A549 (cell line): ENCODE measurements at regions not wholly inside any gene's neighbourhood (a gene's known extent, or its start where the extent isn't known, plus 50 kb on each side); places are given as distances from the start of the nearest gene placed in this dataset.

Experiments
- ATAC-seq, 2 experiments: fragments of 200-7000 bp in 1 of 2; fragments of >200 bp in 1 of 2; cut with Nextera tagmentation in 1 of 2; cut with Tn5 transposase in 1 of 2; 3 replicates each; pipeline versions ENCODE4 v1.8.0 to v1.9.1; 2018 to 2020; ENCODE audit warnings: mild to moderate bottlenecking in 1 of 2, moderate library complexity in 1 of 2
- CTCF ChIA-PET: fragments of 300-600 bp; sonication (Branson Sonifier 250); formaldehyde crosslinking; extraction: SDS; loops from one replicate; lab custom pipeline; 2021; ENCODE audit warnings: antibody characterized with exemption, inconsistent platforms; lab: Yijun Ruan, JAX
- POLR2A ChIA-PET: fragments of 350-600 bp; formaldehyde crosslinking; extraction: SDS; loops from one replicate; lab custom pipeline; 2021; ENCODE audit warnings: antibody characterized with exemption, inconsistent platforms; lab: Yijun Ruan, JAX
- DNase-seq, 2 experiments: peaks; one replicate each; pipeline versions ENCODE4 v3.0.0 to v3.0.0-alpha.2; 2011 to 2016; ENCODE audit warnings: low read depth in 1 of 2, low spot score in 1 of 2
- FAIRE-seq: peaks from 2 replicates; lab custom pipeline; 2011; peaks lifted over from hg19 to GRCh38; lab: Jason Lieb, UNC
- H3K27ac ChIP-seq, 2 experiments: fragments of >200 bp; sonication (Bioruptor Twin); formaldehyde crosslinking; 3 replicates each; pipeline ENCODE4 v1.5.1; 2016 to 2017
- H3K4me1 ChIP-seq: fragments of >200 bp; sonication (Bioruptor Twin); formaldehyde crosslinking; 3 replicates; pipeline ENCODE4 v1.6.1; 2016
- H3K4me2 ChIP-seq: fragments of >200 bp; sonication (Bioruptor Twin); formaldehyde crosslinking; 3 replicates; pipeline ENCODE4 v1.6.1; 2016
- H3K4me3 ChIP-seq: fragments of >200 bp; sonication (Bioruptor Twin); formaldehyde crosslinking; 3 replicates; pipeline ENCODE4 v1.5.1; 2016
- H3K9me3 ChIP-seq: fragments of >200 bp; sonication (Bioruptor Twin); formaldehyde crosslinking; 3 replicates; pipeline ENCODE4 v1.6.1; 2016
- ATOH8 ChIP-seq: fragments of 250-450 bp; sonication (Bioruptor Pico); IDR thresholded peaks from 2 replicates; pipeline ENCODE4 v1.5.0; 2020; ENCODE audit warnings: low read depth, mild to moderate bottlenecking, moderate library complexity
- BCL3 ChIP-seq: fragments of >200 bp; sonication (Bioruptor Twin); formaldehyde crosslinking; IDR thresholded peaks from 3 replicates; pipeline ENCODE4 v1.6.1; 2016
- CBX8 ChIP-seq: fragments of 200-600 bp; sonication (generic); IDR thresholded peaks from 2 replicates; pipeline ENCODE4 v1.6.1; 2016
- CEBPB ChIP-seq, 2 experiments: fragments of >200 bp in 1 of 2; sonication (Bioruptor Twin) in 1 of 2; formaldehyde crosslinking in 1 of 2; IDR thresholded peaks; 2 replicates each; pipeline ENCODE4 v1.6.1; 2012 to 2016
- CHD2 ChIP-seq: fragments of 150-350 bp; IDR thresholded peaks from 2 replicates; pipeline ENCODE4 v1.6.1; 2014; ENCODE audit warnings: low read length; ENCODE audit not compliant: partially characterized antibody
- CTCF ChIP-seq: fragments of >200 bp; sonication (Bioruptor Twin); formaldehyde crosslinking; IDR thresholded peaks from 3 replicates; pipeline ENCODE4 v1.5.1; 2016
- E2F6 ChIP-seq: IDR thresholded peaks from 2 replicates; pipeline ENCODE4 v1.6.1; 2012; ENCODE audit warnings: low read depth, borderline replicate concordance
- ELK1 ChIP-seq: fragments of 150-350 bp; IDR thresholded peaks from 2 replicates; pipeline ENCODE4 v1.6.1; 2014; ENCODE audit warnings: low read depth, mild to moderate bottlenecking, low read length
- EP300 ChIP-seq, 2 experiments: fragments of >200 bp; sonication (Bioruptor Twin); formaldehyde crosslinking; IDR thresholded peaks; 2 replicates in 1 of 2; 3 replicates in 1 of 2; pipeline ENCODE4 v1.6.1; 2016 to 2017
- FOSL2 ChIP-seq, 2 experiments: fragments of 450-650 bp in 1 of 2; fragments of >200 bp in 1 of 2; sonication (Bioruptor Twin) in 1 of 2; formaldehyde crosslinking; IDR thresholded peaks; 2 replicates each; pipeline versions ENCODE4 v1.5.0 to v1.6.1; 2016 to 2020; ENCODE audit warnings: mild to moderate bottlenecking in 1 of 2, moderate library complexity in 1 of 2
- HOXA7 ChIP-seq: fragments of 250-450 bp; sonication (Bioruptor Pico); IDR thresholded peaks from 2 replicates; pipeline ENCODE4 v1.5.0; 2020; ENCODE audit warnings: mild to moderate bottlenecking, moderate library complexity
- JUNB ChIP-seq: fragments of >200 bp; sonication (Bioruptor Twin); formaldehyde crosslinking; IDR thresholded peaks from 2 replicates; pipeline ENCODE4 v1.6.1; 2016
- MYC ChIP-seq: IDR thresholded peaks from 2 replicates; pipeline ENCODE4 v1.6.1; 2012; ENCODE audit warnings: mild to moderate bottlenecking, inconsistent platforms, low read length, improper control_type of control experiment, borderline replicate concordance
- PBX3 ChIP-seq: IDR thresholded peaks from 2 replicates; pipeline ENCODE4 v1.6.1; 2012
- PHF8 ChIP-seq: fragments of 200-600 bp; sonication (generic); IDR thresholded peaks from 2 replicates; pipeline ENCODE4 v1.6.1; 2016; ENCODE audit warnings: low read depth, mild to moderate bottlenecking, antibody characterized with exemption, moderate library complexity, borderline replicate concordance
- POLR2A ChIP-seq: IDR thresholded peaks from 2 replicates; pipeline ENCODE4 v1.6.1; 2012; ENCODE audit warnings: mild to moderate bottlenecking, low read length
- RCOR1 ChIP-seq: fragments of 150-350 bp; IDR thresholded peaks from 2 replicates; pipeline ENCODE4 v1.6.1; 2014; ENCODE audit warnings: antibody characterized with exemption, low read length, low read depth
- REST ChIP-seq: fragments of 200-600 bp; sonication (generic); IDR thresholded peaks from 2 replicates; pipeline ENCODE4 v1.6.1; 2016; ENCODE audit warnings: antibody characterized with exemption, mild to moderate bottlenecking, moderate library complexity
- WGBS: methylation state at CpG from one replicate; pipeline ENCODE4 v1.1.6; 2017; ENCODE audit errors: missing lambda C conversion rate; 5-methylcytosine and 5-hydroxymethylcytosine counted together

GRCh38 chr4:17030543-17030942, 132.1 kb upstream of the LDB2 start:
- H3K4me1 ChIP-seq, result peaks cover 6% of the 10 kb centered on the region; the same call in 1 of the 3 replicates
- H3K4me3 ChIP-seq, result no peak overlapping the region
- ChIA-PET CTCF (no interaction called here), POLR2A (no interaction called here)
- DNase-seq (peak; percentile 0 to 25), ATAC-seq (peak in 1 of 2 experiments; percentile 29; a peak in 1 of 6 replicates), FAIRE-seq (no peak)
- WGBS, result 33% methylated on average over 1 of the region's 1 CpG
- no peaks in the 10 kb centered on the region for H3K9me3 ChIP-seq
- peak overlapping the region; percentile 48 for H3K4me2 ChIP-seq
- peak overlapping the region in 1 of 2 experiments; percentile 65; a peak in 1 of 6 replicates for H3K27ac ChIP-seq
- TF ChIP-seq CEBPB (IDR thresholded peaks at IDR 0.05) (peak in 1 of 2 experiments; percentile 40; a peak in 2 of 4 replicates), HOXA7 (no peak), FOSL2 (IDR thresholded peaks at IDR 0.05) (no peak), FOSL2 (CRISPR knock-in tag; IDR thresholded peaks at IDR 0.05) (peak; percentile 44), JUNB (peak; percentile 35; the same call in 1 of the 2 replicates)

- TF ChIP-seq CBX8 (no peak), CEBPB (IDR thresholded peaks at IDR 0.05) (no peak), ELK1 (no peak), CTCF (no peak), E2F6 (no peak), EP300 (IDR thresholded peaks at IDR 0.05) (no peak), REST (no peak), CHD2 (no peak), PBX3 (no peak), FOSL2 (IDR thresholded peaks at IDR 0.05) (no peak), FOSL2 (CRISPR knock-in tag; IDR thresholded peaks at IDR 0.05) (no peak), MYC (no peak), BCL3 (no peak), POLR2A (no peak), RCOR1 (no peak), PHF8 (no peak), HOXA7 (no peak), ATOH8 (CRISPR knock-in tag) (no peak)
- ChIA-PET CTCF (no interaction called here), POLR2A (no interaction called here)
- peak overlapping the region in 1 of 2 experiments; percentile 65; a peak in 1 of 6 replicates for H3K27ac ChIP-seq
- DNase-seq, result no peak
- 11% methylated on average over 2 of the region's 2 CpGs for WGBS
- peaks cover 6% of the 10 kb centered on the region; the same call in 1 of the 3 replicates for H3K4me1 ChIP-seq
- no peak for FAIRE-seq
- H3K4me3 ChIP-seq, result no peak overlapping the region
- peak overlapping the region; percentile 48 for H3K4me2 ChIP-seq
- ATAC-seq, result no peak
- no peaks in the 10 kb centered on the region for H3K9me3 ChIP-seq
These were observed 131.5 kb upstream of the LDB2 start for GRCh38 chr4:17029964-17030363.
